ENCODE measurements at regions not wholly inside any gene's neighbourhood (a gene's known extent, or its start where the extent isn't known, plus 50 kb on each side); places are given as distances from the start of the nearest gene placed in this dataset.
"Not testable (repeated sequence)": the region's sequence is repeated elsewhere in the genome, so short reads cannot be mapped to it uniquely, and the experiment has no call there.

- no peaks in the 10 kb centered on the region for H3K9me3 ChIP-seq (ENCODE audit: low read depth, low read length)
- H3K4me2 ChIP-seq (ENCODE audit: insufficient read depth, low read length), result no peak overlapping the region
- H3K27me3 ChIP-seq (ENCODE audit: insufficient read depth, low read length), result no peaks in the 10 kb centered on the region
- no peak overlapping the region for H2AFZ ChIP-seq (ENCODE audit: low read length)
- no peaks in the 10 kb centered on the region for H3K79me2 ChIP-seq (ENCODE audit: insufficient read depth, low read length)
- no peaks in the 10 kb centered on the region for H3K4me1 ChIP-seq (ENCODE audit: insufficient read depth, low read length)
- no peak overlapping the region for H3K4me3 ChIP-seq (ENCODE audit: insufficient read depth, low read length)
- H4K20me1 ChIP-seq (ENCODE audit: insufficient read depth, low read length), result no peaks in the 10 kb centered on the region
- no peaks in the 10 kb centered on the region for H3K36me3 ChIP-seq (ENCODE audit: insufficient read depth, low read length)
- no peak overlapping the region for H3K27ac ChIP-seq (ENCODE audit: low read depth, low read length)
- no peak for DNase-seq (ENCODE audit: insufficient read length, low spot score, missing footprints)
- TF ChIP-seq CTCF (IDR thresholded peaks at IDR 0.05; ENCODE audit: extremely low read depth, low read depth, low read length), result no peak
These were observed 266.4 kb upstream of the NCAM1 start for GRCh38 chr11:112694813-112695212.

GRCh38 chr11:112697391-112698178 is 263.6 kb upstream of the NCAM1 start:
- H3K79me2 ChIP-seq (ENCODE audit: insufficient read depth, low read length), result no peaks in the 10 kb centered on the region
- no peaks in the 10 kb centered on the region for H3K27me3 ChIP-seq (ENCODE audit: insufficient read depth, low read length)
- H3K4me2 ChIP-seq (ENCODE audit: insufficient read depth, low read length), result no peak overlapping the region
- no peaks in the 10 kb centered on the region for H3K9me3 ChIP-seq (ENCODE audit: low read depth, low read length)
- H3K4me3 ChIP-seq (ENCODE audit: insufficient read depth, low read length), result no peak overlapping the region
- DNase-seq (ENCODE audit: insufficient read length, low spot score, missing footprints), result no peak
- no peaks in the 10 kb centered on the region for H3K4me1 ChIP-seq (ENCODE audit: insufficient read depth, low read length)
- H3K36me3 ChIP-seq (ENCODE audit: insufficient read depth, low read length), result no peaks in the 10 kb centered on the region
- no peak overlapping the region for H2AFZ ChIP-seq (ENCODE audit: low read length)
- no peak overlapping the region for H3K27ac ChIP-seq (ENCODE audit: low read depth, low read length)
- H4K20me1 ChIP-seq (ENCODE audit: insufficient read depth, low read length), result no peaks in the 10 kb centered on the region
- TF ChIP-seq CTCF (IDR thresholded peaks at IDR 0.05; ENCODE audit: extremely low read depth, low read depth, low read length), result no peak

GRCh38 chr11:112705148-112705547 is 256.1 kb upstream of the NCAM1 start:
- Histone ChIP-seq H3K9me3 (ENCODE audit: low read depth, low read length) (no peaks in the 10 kb centered on the region), H3K79me2 (ENCODE audit: insufficient read depth, low read length) (no peaks in the 10 kb centered on the region), H3K27ac (ENCODE audit: low read depth, low read length) (no peak overlapping the region), H3K27me3 (ENCODE audit: insufficient read depth, low read length) (no peaks in the 10 kb centered on the region), H2AFZ (ENCODE audit: low read length) (no peak overlapping the region), H4K20me1 (ENCODE audit: insufficient read depth, low read length) (no peaks in the 10 kb centered on the region), H3K4me1 (ENCODE audit: insufficient read depth, low read length) (no peaks in the 10 kb centered on the region), H3K4me3 (ENCODE audit: insufficient read depth, low read length) (no peak overlapping the region), H3K36me3 (ENCODE audit: insufficient read depth, low read length) (no peaks in the 10 kb centered on the region), H3K4me2 (ENCODE audit: insufficient read depth, low read length) (no peak overlapping the region)
- TF ChIP-seq CTCF (IDR thresholded peaks at IDR 0.05; ENCODE audit: extremely low read depth, low read depth, low read length), result no peak
- DNase-seq (ENCODE audit: insufficient read length, low spot score, missing footprints), result no peak

- Histone ChIP-seq H3K4me2 (ENCODE audit: insufficient read depth, low read length) (no peak overlapping the region), H3K36me3 (ENCODE audit: insufficient read depth, low read length) (no peaks in the 10 kb centered on the region), H3K79me2 (ENCODE audit: insufficient read depth, low read length) (no peaks in the 10 kb centered on the region), H4K20me1 (ENCODE audit: insufficient read depth, low read length) (no peaks in the 10 kb centered on the region), H2AFZ (ENCODE audit: low read length) (no peak overlapping the region), H3K27ac (ENCODE audit: low read depth, low read length) (no peak overlapping the region), H3K27me3 (ENCODE audit: insufficient read depth, low read length) (no peaks in the 10 kb centered on the region), H3K4me3 (ENCODE audit: insufficient read depth, low read length) (no peak overlapping the region), H3K9me3 (ENCODE audit: low read depth, low read length) (no peaks in the 10 kb centered on the region), H3K4me1 (ENCODE audit: insufficient read depth, low read length) (no peaks in the 10 kb centered on the region)
- no peak for DNase-seq (ENCODE audit: insufficient read length, low spot score, missing footprints)
- no peak for TF ChIP-seq CTCF (IDR thresholded peaks at IDR 0.05; ENCODE audit: extremely low read depth, low read depth, low read length)
These were observed 254.4 kb upstream of the NCAM1 start for GRCh38 chr11:112706863-112707262.

- not testable (repeated sequence) for DNase-seq (ENCODE audit: insufficient read length, low spot score, missing footprints); H3K4me3 ChIP-seq (ENCODE audit: insufficient read depth, low read length); H3K27ac ChIP-seq (ENCODE audit: low read depth, low read length); H3K27me3 ChIP-seq (ENCODE audit: insufficient read depth, low read length); H3K4me2 ChIP-seq (ENCODE audit: insufficient read depth, low read length); H2AFZ ChIP-seq (ENCODE audit: low read length); H4K20me1 ChIP-seq (ENCODE audit: insufficient read depth, low read length); H3K36me3 ChIP-seq (ENCODE audit: insufficient read depth, low read length); H3K4me1 ChIP-seq (ENCODE audit: insufficient read depth, low read length); H3K9me3 ChIP-seq (ENCODE audit: low read depth, low read length); H3K79me2 ChIP-seq (ENCODE audit: insufficient read depth, low read length)
These were observed 246.9 kb upstream of the NCAM1 start for GRCh38 chr11:112714340-112714739.

Data from osteoblast (primary cell).